ENCODE measurements at regions not wholly inside any gene's neighbourhood (a gene's known extent, or its start where the extent isn't known, plus 50 kb on each side); places are given as distances from the start of the nearest gene placed in this dataset.

GRCh38 chr5:135246923-135247795 is 151.9 kb downstream of the MACROH2A1 start:
- DNase-seq, result no peak

GRCh38 chr5:135246605-135246922 is 152.5 kb downstream of the MACROH2A1 start:
- no peak for DNase-seq

GRCh38 chr5:135245521-135246499 is 153.2 kb downstream of the MACROH2A1 start:
- no peak for DNase-seq

- DNase-seq, result no peak
Observed at GRCh38 chr5:135244620-135245021, 154.4 kb downstream of the MACROH2A1 start.

GRCh38 chr5:135243556-135244285 is 155.3 kb downstream of the MACROH2A1 start:
- peak; percentile 52 to 55 for DNase-seq

GRCh38 chr5:135242866-135243555 is 156.0 kb downstream of the MACROH2A1 start:
- DNase-seq, result peak in 1 of 2 experiments; percentile 68

GRCh38 chr5:135242021-135242865 is 156.8 kb downstream of the MACROH2A1 start:
- no peak for DNase-seq

GRCh38 chr5:135241536-135241935 is 157.5 kb downstream of the MACROH2A1 start:
- no peak for DNase-seq

GRCh38 chr5:135240781-135241360 is 158.2 kb downstream of the MACROH2A1 start:
- DNase-seq, result no peak

GRCh38 chr5:135240283-135240633 is 158.8 kb downstream of the MACROH2A1 start:
- no peak for DNase-seq

- no peak for DNase-seq
Observed at GRCh38 chr5:135239453-135240282, 159.4 kb downstream of the MACROH2A1 start.

- DNase-seq, result no peak
Observed at GRCh38 chr5:135238622-135239452, 160.2 kb downstream of the MACROH2A1 start.

GRCh38 chr5:135237748-135238103 is 161.3 kb downstream of the MACROH2A1 start:
- DNase-seq, result no peak

GRCh38 chr5:135236908-135237747 is 161.9 kb downstream of the MACROH2A1 start:
- no peak for DNase-seq

GRCh38 chr5:135236228-135236907 is 162.7 kb downstream of the MACROH2A1 start:
- DNase-seq, result no peak

GRCh38 chr5:135235551-135236227 is 163.3 kb downstream of the MACROH2A1 start:
- no peak for DNase-seq

Data from cerebellar nuclear complex (tissue), 1 donor.